ENCODE measurements at regions not wholly inside any gene's neighbourhood (a gene's known extent, or its start where the extent isn't known, plus 50 kb on each side); places are given as distances from the start of the nearest gene placed in this dataset.

DNA sequence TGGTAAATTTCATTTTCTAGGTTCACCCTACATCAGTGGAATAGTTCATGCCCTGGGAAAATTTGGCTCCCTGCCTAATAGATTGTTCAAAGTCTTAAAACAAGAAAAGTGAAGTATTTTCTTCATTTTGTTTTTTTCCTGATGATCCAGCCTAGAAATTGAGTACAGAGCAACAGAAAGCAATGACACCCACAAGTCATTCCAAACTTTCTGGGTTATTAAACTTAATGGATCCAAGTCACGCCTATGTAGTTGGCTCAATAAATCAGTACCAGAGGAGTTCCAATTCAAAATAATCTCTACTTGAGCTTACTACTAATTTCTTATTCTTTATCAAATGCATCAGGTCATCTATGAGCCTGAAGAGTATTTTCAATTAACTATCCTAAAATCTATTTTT, 937.6 kb upstream of the SLIT2 start:
- no peaks in the 10 kb centered on the region for H3K27me3 Mint-ChIP-seq (ENCODE audit: low read depth)
- no peak overlapping the region for H3K4me3 Mint-ChIP-seq
- no peak overlapping the region for H3K27ac Mint-ChIP-seq
- TF ChIP-seq, protein P1, sequence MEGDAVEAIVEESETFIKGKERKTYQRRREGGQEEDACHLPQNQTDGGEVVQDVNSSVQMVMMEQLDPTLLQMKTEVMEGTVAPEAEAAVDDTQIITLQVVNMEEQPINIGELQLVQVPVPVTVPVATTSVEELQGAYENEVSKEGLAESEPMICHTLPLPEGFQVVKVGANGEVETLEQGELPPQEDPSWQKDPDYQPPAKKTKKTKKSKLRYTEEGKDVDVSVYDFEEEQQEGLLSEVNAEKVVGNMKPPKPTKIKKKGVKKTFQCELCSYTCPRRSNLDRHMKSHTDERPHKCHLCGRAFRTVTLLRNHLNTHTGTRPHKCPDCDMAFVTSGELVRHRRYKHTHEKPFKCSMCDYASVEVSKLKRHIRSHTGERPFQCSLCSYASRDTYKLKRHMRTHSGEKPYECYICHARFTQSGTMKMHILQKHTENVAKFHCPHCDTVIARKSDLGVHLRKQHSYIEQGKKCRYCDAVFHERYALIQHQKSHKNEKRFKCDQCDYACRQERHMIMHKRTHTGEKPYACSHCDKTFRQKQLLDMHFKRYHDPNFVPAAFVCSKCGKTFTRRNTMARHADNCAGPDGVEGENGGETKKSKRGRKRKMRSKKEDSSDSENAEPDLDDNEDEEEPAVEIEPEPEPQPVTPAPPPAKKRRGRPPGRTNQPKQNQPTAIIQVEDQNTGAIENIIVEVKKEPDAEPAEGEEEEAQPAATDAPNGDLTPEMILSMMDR (IDR thresholded peaks at IDR 0.05; ENCODE audit: unreplicated experiment in 3 of 3), result no peak
- H3K4me1 Mint-ChIP-seq, result peaks cover 6% of the 10 kb centered on the region
- no peaks in the 10 kb centered on the region for H3K9me3 Mint-ChIP-seq
- no peaks in the 10 kb centered on the region for H3K36me3 Mint-ChIP-seq (ENCODE audit: low read depth)

DNA sequence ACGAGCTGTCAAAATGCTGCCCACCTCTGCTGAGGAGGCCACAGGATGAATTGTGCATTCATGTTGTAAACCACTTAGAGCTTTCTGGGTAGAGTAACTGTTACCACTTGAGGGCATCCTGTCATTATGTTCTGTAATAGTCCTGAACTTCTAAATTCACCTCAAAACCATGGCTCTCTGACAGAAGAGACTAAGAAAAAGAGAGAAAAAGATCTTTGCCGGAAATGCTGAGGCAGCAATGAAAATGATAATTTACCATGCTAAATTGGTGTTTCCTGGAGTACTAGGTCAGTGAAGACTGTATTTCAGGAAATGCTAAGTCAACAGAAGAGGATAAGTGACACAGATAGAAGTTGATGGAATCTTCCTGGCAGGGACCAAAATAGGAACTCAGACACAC, 942.3 kb upstream of the SLIT2 start:
- Mint-ChIP-seq H3K4me1 (peaks cover 8% of the 10 kb centered on the region), H3K27ac (peak overlapping the region; percentile 24 to 46 (median 32)), H3K9me3 (peaks cover 12% of the 10 kb centered on the region), H3K27me3 (ENCODE audit: low read depth) (no peaks in the 10 kb centered on the region), H3K36me3 (ENCODE audit: low read depth) (peaks cover 4% of the 10 kb centered on the region), H3K4me3 (no peak overlapping the region)
- TF ChIP-seq, protein P1 (IDR thresholded peaks at IDR 0.05; ENCODE audit: unreplicated experiment in 3 of 3), result peak in 2 of 3 experiments; percentile 30 to 44

DNA sequence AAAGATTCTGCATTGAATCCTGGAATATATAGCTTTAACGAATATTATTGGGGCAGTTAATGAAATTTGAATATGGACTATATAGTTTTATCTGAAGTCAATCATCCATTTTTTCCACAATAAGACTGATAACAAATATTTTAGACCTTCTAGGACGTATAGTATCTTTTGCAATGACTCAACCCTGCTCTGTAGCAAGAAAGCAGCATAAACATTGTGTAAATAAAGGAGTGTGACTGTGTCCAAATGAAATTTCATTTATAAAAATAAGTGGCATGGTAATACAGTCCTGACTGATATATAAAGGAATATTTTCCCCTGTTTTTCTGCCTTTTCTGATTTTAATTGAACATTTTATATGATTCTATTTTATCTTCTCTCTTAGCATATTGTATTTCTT, 947.7 kb upstream of the SLIT2 start:
- Mint-ChIP-seq H3K27me3 (ENCODE audit: low read depth) (no peaks in the 10 kb centered on the region), H3K36me3 (ENCODE audit: low read depth) (peaks cover 4% of the 10 kb centered on the region), H3K4me3 (no peak overlapping the region), H3K4me1 (peaks cover 5% of the 10 kb centered on the region), H3K9me3 (peaks cover 12% of the 10 kb centered on the region), H3K27ac (no peak overlapping the region)
- TF ChIP-seq, protein P1 (IDR thresholded peaks at IDR 0.05; ENCODE audit: unreplicated experiment in 3 of 3), result no peak

DNA sequence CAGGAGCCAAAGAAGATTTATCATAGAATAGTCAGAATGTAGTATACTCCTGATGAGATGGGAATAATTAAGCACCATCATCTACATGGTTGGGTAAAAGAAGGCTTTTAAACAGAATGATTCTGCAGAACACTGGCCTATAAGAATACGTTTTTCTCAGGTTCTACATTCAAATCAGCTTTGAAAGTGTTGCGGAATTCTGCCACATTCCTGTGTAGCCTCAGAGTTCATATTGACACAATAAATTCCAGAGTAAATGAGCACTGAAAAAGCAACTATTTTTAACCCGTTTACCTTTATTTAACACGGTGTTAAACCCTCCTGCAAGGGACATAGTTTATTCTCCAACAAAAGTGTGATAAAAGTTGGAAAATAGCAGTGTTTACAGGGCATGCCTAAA, 950.2 kb upstream of the SLIT2 start:
- Mint-ChIP-seq H3K4me3 (no peak overlapping the region), H3K27ac (peak overlapping the region in 2 of 3 experiments; percentile 7 to 40)

DNA sequence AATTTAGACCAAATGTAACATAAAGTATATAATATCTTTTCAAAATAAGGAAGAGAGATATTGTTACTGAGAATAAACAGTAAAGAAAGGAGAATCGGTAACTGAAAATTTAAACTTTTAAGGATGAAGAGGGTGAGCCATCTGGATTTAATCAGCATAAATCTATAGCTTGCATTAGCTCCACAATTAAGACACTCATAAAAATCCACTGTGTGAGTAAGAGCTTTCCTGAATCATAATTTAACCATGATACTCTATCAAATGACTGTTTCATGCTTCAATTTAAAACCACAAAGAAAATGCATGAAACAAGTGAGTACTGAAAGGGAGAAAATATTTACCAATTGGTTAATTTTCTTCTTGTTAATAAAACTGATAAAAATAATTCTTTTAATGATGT, 951.5 kb upstream of the SLIT2 start:
- Mint-ChIP-seq H3K4me3 (no peak overlapping the region), H3K9me3 (peaks cover 5% of the 10 kb centered on the region), H3K27ac (peak overlapping the region in 2 of 3 experiments; percentile 23 to 42), H3K36me3 (ENCODE audit: low read depth) (no peaks in the 10 kb centered on the region), H3K4me1 (peaks cover 11% of the 10 kb centered on the region), H3K27me3 (ENCODE audit: low read depth) (no peaks in the 10 kb centered on the region)
- TF ChIP-seq, protein P1 (IDR thresholded peaks at IDR 0.05; ENCODE audit: unreplicated experiment in 3 of 3), result no peak

More for the DNA sequence above, 950.2 kb upstream of the SLIT2 start:
- H3K27me3 Mint-ChIP-seq (ENCODE audit: low read depth), result no peaks in the 10 kb centered on the region
- TF ChIP-seq, protein P1 (IDR thresholded peaks at IDR 0.05; ENCODE audit: unreplicated experiment in 3 of 3), result no peak
- H3K9me3 Mint-ChIP-seq, result peaks cover 6% of the 10 kb centered on the region
- H3K36me3 Mint-ChIP-seq (ENCODE audit: low read depth), result no peaks in the 10 kb centered on the region
- peaks cover 6% of the 10 kb centered on the region for H3K4me1 Mint-ChIP-seq

DNA sequence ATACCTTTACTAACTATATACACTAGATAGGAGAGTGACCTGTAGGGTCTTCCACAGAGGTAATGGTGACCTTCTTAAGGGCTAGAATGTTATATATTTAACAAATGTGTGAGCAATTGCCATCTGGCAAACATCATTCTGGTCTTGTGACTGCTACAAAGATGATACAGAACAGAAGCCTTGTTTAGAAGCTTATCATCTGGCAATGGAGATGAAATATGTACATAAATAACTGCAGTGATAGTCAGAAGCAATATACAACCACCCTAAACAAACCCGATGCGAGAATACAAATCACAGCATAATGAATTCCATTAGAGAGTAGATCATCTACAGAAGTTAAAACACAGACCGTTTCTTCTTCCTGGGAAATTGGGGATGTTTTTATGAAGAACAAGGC, 952.7 kb upstream of the SLIT2 start:
- H3K4me3 Mint-ChIP-seq, result no peak overlapping the region
- H3K36me3 Mint-ChIP-seq (ENCODE audit: low read depth), result peaks cover 7% of the 10 kb centered on the region
- peak overlapping the region; percentile 76 to 91 (median 76) for H3K27ac Mint-ChIP-seq
- TF ChIP-seq, protein P1 (IDR thresholded peaks at IDR 0.05; ENCODE audit: unreplicated experiment in 3 of 3), result no peak
- H3K4me1 Mint-ChIP-seq, result peaks cover 11% of the 10 kb centered on the region
- H3K9me3 Mint-ChIP-seq, result peaks cover 14% of the 10 kb centered on the region
- H3K27me3 Mint-ChIP-seq (ENCODE audit: low read depth), result no peaks in the 10 kb centered on the region
